Uterus (tissue), 2 donors: ENCODE measurements at regions not wholly inside any gene's neighbourhood (a gene's known extent, or its start where the extent isn't known, plus 50 kb on each side); places are given as distances from the start of the nearest gene placed in this dataset.

ENCODE experiments used
- POLR2A ChIP-seq, 2 donors: fragments of 450-650 bp; IDR thresholded peaks; one replicate each; pipeline ENCODE4 v1.6.1; 2016; ENCODE audit warnings: antibody characterized with exemption in 2 of 2, mild to moderate bottlenecking in 1 of 2, moderate library complexity in 1 of 2
- TF ChIP-seq, protein P1 (sequence below), 4 experiments: fragments of 200-600 bp in 2 of 4; fragments of 450-650 bp in 2 of 4; sonication (generic) in 2 of 4; IDR thresholded peaks; one replicate each; pipeline ENCODE4 v1.5.1; 2016 to 2019; ENCODE audit warnings: antibody characterized with exemption in 4 of 4, mild to moderate bottlenecking in 2 of 4, moderate library complexity in 1 of 4

DNA sequence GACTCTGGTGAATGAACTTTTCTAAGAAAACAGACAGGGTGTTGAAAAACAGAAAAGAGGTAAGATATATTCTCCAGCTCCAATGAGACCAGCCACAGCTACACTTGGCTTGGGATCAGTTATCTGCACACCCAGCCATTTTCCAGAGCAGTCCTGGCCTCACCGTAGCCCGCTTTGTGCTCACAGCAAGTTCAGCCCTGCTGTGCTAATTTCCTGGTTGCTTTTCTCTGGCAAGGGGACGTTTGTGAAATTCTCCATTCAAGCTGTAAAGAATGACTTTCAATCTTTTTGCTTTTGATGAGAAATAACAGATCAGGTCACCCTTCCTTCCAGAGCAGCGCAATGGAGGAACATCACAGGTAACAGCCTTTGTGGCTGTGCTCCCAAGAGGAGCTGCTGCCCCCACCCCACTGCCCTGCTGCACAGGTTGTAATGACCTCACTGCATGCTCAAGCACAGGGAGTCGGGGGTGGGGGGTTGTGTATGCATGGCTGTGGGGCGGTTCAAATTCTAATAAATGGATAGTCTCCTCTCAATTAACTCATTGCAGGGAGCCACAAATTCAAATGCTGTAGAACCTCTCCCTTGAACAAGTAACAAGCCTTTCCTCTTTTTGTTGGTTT lies 516.6 kb upstream of the NBEA start:
- TF ChIP-seq, protein P1, sequence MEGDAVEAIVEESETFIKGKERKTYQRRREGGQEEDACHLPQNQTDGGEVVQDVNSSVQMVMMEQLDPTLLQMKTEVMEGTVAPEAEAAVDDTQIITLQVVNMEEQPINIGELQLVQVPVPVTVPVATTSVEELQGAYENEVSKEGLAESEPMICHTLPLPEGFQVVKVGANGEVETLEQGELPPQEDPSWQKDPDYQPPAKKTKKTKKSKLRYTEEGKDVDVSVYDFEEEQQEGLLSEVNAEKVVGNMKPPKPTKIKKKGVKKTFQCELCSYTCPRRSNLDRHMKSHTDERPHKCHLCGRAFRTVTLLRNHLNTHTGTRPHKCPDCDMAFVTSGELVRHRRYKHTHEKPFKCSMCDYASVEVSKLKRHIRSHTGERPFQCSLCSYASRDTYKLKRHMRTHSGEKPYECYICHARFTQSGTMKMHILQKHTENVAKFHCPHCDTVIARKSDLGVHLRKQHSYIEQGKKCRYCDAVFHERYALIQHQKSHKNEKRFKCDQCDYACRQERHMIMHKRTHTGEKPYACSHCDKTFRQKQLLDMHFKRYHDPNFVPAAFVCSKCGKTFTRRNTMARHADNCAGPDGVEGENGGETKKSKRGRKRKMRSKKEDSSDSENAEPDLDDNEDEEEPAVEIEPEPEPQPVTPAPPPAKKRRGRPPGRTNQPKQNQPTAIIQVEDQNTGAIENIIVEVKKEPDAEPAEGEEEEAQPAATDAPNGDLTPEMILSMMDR (IDR thresholded peaks at IDR 0.05), result no peak
- no peak for TF ChIP-seq POLR2A (IDR thresholded peaks at IDR 0.05)
